ENCODE measurements at regions not wholly inside any gene's neighbourhood (a gene's known extent, or its start where the extent isn't known, plus 50 kb on each side); places are given as distances from the start of the nearest gene placed in this dataset.
"Not testable (repeated sequence)": the region's sequence is repeated elsewhere in the genome, so short reads cannot be mapped to it uniquely, and the experiment has no call there.

DNA sequence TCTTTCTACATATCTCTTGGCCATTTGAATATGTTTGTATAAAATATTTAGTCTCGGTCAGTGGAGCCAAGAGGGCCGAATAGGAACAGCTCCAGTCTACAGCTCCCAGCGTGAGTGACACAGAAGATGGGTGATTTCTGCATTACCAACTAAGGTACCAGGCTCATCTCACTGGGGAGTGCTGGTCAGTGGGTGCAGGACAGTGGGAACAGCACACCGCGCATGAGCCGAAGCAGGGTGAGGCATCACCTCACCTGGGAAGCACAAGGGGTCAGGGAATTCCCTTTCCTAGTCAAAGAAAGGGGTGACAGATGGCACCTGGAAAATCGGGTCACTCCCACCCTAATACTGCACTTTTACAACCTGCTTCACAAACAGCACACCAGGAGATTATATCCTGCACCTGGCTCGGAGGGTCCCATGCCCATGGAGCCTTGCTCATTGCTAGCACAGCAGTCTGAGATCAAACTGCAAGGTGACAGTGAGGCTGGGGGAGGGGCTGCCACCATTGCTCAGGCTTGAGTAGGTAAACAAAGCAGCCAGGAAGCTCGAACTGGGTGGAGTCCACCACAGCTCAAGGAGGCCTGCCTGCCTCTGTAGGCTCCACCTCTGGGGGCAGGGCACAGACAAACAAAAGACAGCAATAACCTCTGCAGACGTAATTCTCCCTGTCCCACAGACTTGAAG is 1926.9 kb upstream of the DEFB115 start:
- H2BK120ac ChIP-seq (ENCODE audit: low read depth, low read length, poor library complexity, severe bottlenecking); H2BK5ac ChIP-seq (ENCODE audit: insufficient read length, low read length); H3K4me3 Mint-ChIP-seq; H3K79me1 ChIP-seq (ENCODE audit: insufficient read depth, low read depth, low read length, poor library complexity, severe bottlenecking); H2AK5ac ChIP-seq (ENCODE audit: insufficient read length, low read length); H2BK15ac ChIP-seq (ENCODE audit: low read depth, low read length); H3K27ac ChIP-seq (ENCODE audit: insufficient read length, low read depth, low read length); H3K4ac ChIP-seq (ENCODE audit: low read depth, low read length); H4K5ac ChIP-seq (ENCODE audit: insufficient read length, low read depth, low read length); H2AFZ ChIP-seq (ENCODE audit: low read length); H4K91ac ChIP-seq (ENCODE audit: insufficient read length, low read depth, low read length); H4K8ac ChIP-seq (replicated peaks; ENCODE audit: insufficient read length, low read depth, low read length); H4K20me1 ChIP-seq (ENCODE audit: control insufficient read depth, insufficient read depth, insufficient read length); H2BK12ac ChIP-seq (ENCODE audit: insufficient read length, low read depth, low read length); H3K9ac ChIP-seq (ENCODE audit: extremely low read depth, insufficient read length, low read length); H3T11ph ChIP-seq (ENCODE audit: low read length); H3K27ac Mint-ChIP-seq; H3K4me1 ChIP-seq (ENCODE audit: insufficient read depth, low read length); H3K56ac ChIP-seq (ENCODE audit: insufficient read length, low read depth, low read length); H3K23ac ChIP-seq (ENCODE audit: insufficient read length, low read depth, low read length); H2BK20ac ChIP-seq (ENCODE audit: low read depth, low read length, poor library complexity, severe bottlenecking); H3K23me2 ChIP-seq (ENCODE audit: insufficient read length, low read depth, low read length, poor library complexity, severe bottlenecking); DNase-seq; H3K4me2 ChIP-seq (ENCODE audit: insufficient read depth, insufficient read length, low read length); H3K27me3 ChIP-seq (ENCODE audit: insufficient read depth, low read length); H3K18ac ChIP-seq (ENCODE audit: insufficient read length, low read depth, low read length); H3K4me1 Mint-ChIP-seq; H3K14ac ChIP-seq (ENCODE audit: insufficient read depth, low read length); H3K79me2 ChIP-seq (ENCODE audit: insufficient read depth, low read length): not testable (repeated sequence)
- Mint-ChIP-seq H3K9me3 (peaks cover 93 to 95% of the 10 kb centered on the region in 2 experiments), H3K36me3 (ENCODE audit: insufficient read depth in 1 of 3, low read depth in 3 of 3) (peaks cover 22 to 83% (median 57%) of the 10 kb centered on the region in 3 experiments), H3K27me3 (ENCODE audit: low read depth) (peaks cover 24% of the 10 kb centered on the region)
- WGBS (ENCODE audit: extremely low coverage, insufficient read length, low lambda C conversion rate), result no CpG with 5 or more reads among the region's 10 CpGs
- H3K9me3 ChIP-seq (ENCODE audit: control insufficient read depth, low read depth, low read length), result peaks cover 72% of the 10 kb centered on the region

Data from H9 (cell line).